ENCODE measurements at regions not wholly inside any gene's neighbourhood (a gene's known extent, or its start where the extent isn't known, plus 50 kb on each side); places are given as distances from the start of the nearest gene placed in this dataset.
A peak's percentile ranks its signal among the peaks of the same experiment; 100 is the strongest.

GRCh38 chr6:112739766-112740165, 392.6 kb downstream of the RFPL4B start:
- DNase-seq (ENCODE audit: low read depth in 1 of 2, low spot score in 1 of 2): no peak
- no peaks in the 10 kb centered on the region for H3K27me3 ChIP-seq
- no peak for TF ChIP-seq CTCF (IDR thresholded peaks at IDR 0.05; ENCODE audit: low read depth, low read length)
- no peaks in the 10 kb centered on the region for H3K4me1 ChIP-seq (ENCODE audit: low read depth)
- H3K36me3 ChIP-seq: no peaks in the 10 kb centered on the region
- no peaks in the 10 kb centered on the region for H3K9me3 ChIP-seq (ENCODE audit: low read depth)
- no peak overlapping the region for H3K4me3 ChIP-seq
- no peak overlapping the region for H3K27ac ChIP-seq

GRCh38 chr6:112743323-112743722, 396.2 kb downstream of the RFPL4B start:
- Histone ChIP-seq H3K27me3 (no peaks in the 10 kb centered on the region), H3K4me3 (no peak overlapping the region), H3K9me3 (ENCODE audit: low read depth) (no peaks in the 10 kb centered on the region), H3K4me1 (ENCODE audit: low read depth) (no peaks in the 10 kb centered on the region), H3K36me3 (no peaks in the 10 kb centered on the region), H3K27ac (no peak overlapping the region)
- DNase-seq (ENCODE audit: low read depth in 1 of 2, low spot score in 1 of 2): no peak
- no peak for TF ChIP-seq CTCF (IDR thresholded peaks at IDR 0.05; ENCODE audit: low read depth, low read length)

- no peak overlapping the region for H3K4me3 ChIP-seq
- no peaks in the 10 kb centered on the region for H3K36me3 ChIP-seq
- no peaks in the 10 kb centered on the region for H3K9me3 ChIP-seq (ENCODE audit: low read depth)
- no peak overlapping the region for H3K27ac ChIP-seq
- DNase-seq (ENCODE audit: low read depth in 1 of 2, low spot score in 1 of 2): no peak
- no peaks in the 10 kb centered on the region for H3K27me3 ChIP-seq
- H3K4me1 ChIP-seq (ENCODE audit: low read depth): no peaks in the 10 kb centered on the region
- no peak for TF ChIP-seq CTCF (IDR thresholded peaks at IDR 0.05; ENCODE audit: low read depth, low read length)
Observed at GRCh38 chr6:112744827-112745226, 397.7 kb downstream of the RFPL4B start.

GRCh38 chr6:112745765-112746164, 398.6 kb downstream of the RFPL4B start:
- H3K9me3 ChIP-seq (ENCODE audit: low read depth): no peaks in the 10 kb centered on the region
- no peak overlapping the region for H3K27ac ChIP-seq
- no peaks in the 10 kb centered on the region for H3K36me3 ChIP-seq
- no peak overlapping the region for H3K4me3 ChIP-seq
- no peaks in the 10 kb centered on the region for H3K27me3 ChIP-seq
- no peak for TF ChIP-seq CTCF (IDR thresholded peaks at IDR 0.05; ENCODE audit: low read depth, low read length)
- H3K4me1 ChIP-seq (ENCODE audit: low read depth): no peaks in the 10 kb centered on the region
- peak in 1 of 2 donors; percentile 11 for DNase-seq (ENCODE audit: low read depth in 1 of 2, low spot score in 1 of 2)

GRCh38 chr6:112749673-112750072, 402.5 kb downstream of the RFPL4B start:
- Histone ChIP-seq H3K9me3 (ENCODE audit: low read depth) (no peaks in the 10 kb centered on the region), H3K4me3 (no peak overlapping the region), H3K36me3 (no peaks in the 10 kb centered on the region), H3K27me3 (no peaks in the 10 kb centered on the region), H3K27ac (no peak overlapping the region), H3K4me1 (ENCODE audit: low read depth) (no peaks in the 10 kb centered on the region)
- TF ChIP-seq CTCF (IDR thresholded peaks at IDR 0.05; ENCODE audit: low read depth, low read length): no peak
- no peak for DNase-seq (ENCODE audit: low read depth in 1 of 2, low spot score in 1 of 2)

- Histone ChIP-seq H3K27ac (no peak overlapping the region), H3K4me3 (no peak overlapping the region), H3K9me3 (ENCODE audit: low read depth) (no peaks in the 10 kb centered on the region), H3K27me3 (no peaks in the 10 kb centered on the region), H3K4me1 (ENCODE audit: low read depth) (no peaks in the 10 kb centered on the region), H3K36me3 (no peaks in the 10 kb centered on the region)
- DNase-seq (ENCODE audit: low read depth in 1 of 2, low spot score in 1 of 2): no peak
- TF ChIP-seq CTCF (IDR thresholded peaks at IDR 0.05; ENCODE audit: low read depth, low read length): no peak
Observed at GRCh38 chr6:112752305-112752704, 405.2 kb downstream of the RFPL4B start.
